HL-60 (cell line): ENCODE measurements at regions not wholly inside any gene's neighbourhood (a gene's known extent, or its start where the extent isn't known, plus 50 kb on each side); places are given as distances from the start of the nearest gene placed in this dataset.

Source experiments
- CTCF ChIP-seq: IDR thresholded peaks from one replicate; pipeline ENCODE4 v1.5.1; 2011; ENCODE audit warnings: low read length, control low read depth, inconsistent platforms; ENCODE audit not compliant: insufficient read depth
- POLR2AphosphoS5 ChIP-seq: IDR thresholded peaks from 2 replicates; pipeline ENCODE4 v1.6.1; 2012; ENCODE audit warnings: low read depth
- REST ChIP-seq: IDR thresholded peaks from 2 replicates; pipeline ENCODE4 v1.6.1; 2012; ENCODE audit warnings: low read depth; ENCODE audit not compliant: insufficient replicate concordance

- TF ChIP-seq CTCF (no peak), POLR2AphosphoS5 (no peak), REST (no peak)
Measured at GRCh38 chr14:54146601-54147000, 190.0 kb upstream of the BMP4 start.
